VCaP (cell line): ENCODE measurements at regions not wholly inside any gene's neighbourhood (a gene's known extent, or its start where the extent isn't known, plus 50 kb on each side); places are given as distances from the start of the nearest gene placed in this dataset.

Experiments used
- H3K27ac ChIP-seq: fragments of 450-650 bp; 2 replicates; pipeline ENCODE4 v1.5.1; 2017
- TF ChIP-seq, protein P1 (sequence below): fragments of 450-650 bp; conservative IDR thresholded peaks from 2 replicates; pipeline ENCODE4 v1.5.1; 2017; ENCODE audit warnings: mild to moderate bottlenecking, moderate library complexity

DNA sequence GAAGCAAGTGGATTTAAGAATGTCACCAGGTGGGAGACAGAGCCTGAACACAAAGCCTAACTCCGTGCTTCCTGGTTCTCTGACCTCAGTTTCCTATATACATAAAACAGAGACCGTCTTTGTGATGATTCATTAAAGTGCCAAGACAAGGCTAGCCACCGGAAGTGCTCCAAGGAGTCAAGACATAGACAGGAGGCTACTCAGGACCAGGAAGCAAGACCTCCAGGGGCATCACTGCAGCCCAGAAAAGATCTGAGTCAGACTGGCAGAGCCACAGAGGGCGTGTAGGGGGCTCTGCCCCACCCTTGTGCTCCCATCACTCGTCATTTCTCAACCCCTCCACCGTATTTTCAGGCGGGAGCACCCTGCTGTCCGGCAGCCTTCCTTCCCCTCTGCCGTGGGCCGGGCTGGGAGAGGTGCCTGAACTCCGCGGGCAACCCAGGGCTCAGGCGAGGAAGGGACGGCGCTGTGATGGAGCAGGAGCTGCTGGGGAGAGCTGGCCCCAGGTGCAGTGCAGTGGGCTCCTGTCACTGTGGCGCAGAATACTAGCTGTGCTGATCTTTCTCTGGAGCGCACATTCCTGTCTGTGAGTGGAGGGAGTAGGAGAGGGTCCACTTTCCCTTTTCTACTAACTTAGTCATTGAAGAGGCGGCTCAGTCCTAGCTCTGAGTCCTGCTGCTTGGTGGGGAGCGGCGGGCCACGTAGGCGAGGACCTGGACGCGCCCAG lies 134.7 kb upstream of the GPR12 start:
- no peak overlapping the region for H3K27ac ChIP-seq
- TF ChIP-seq, protein P1, sequence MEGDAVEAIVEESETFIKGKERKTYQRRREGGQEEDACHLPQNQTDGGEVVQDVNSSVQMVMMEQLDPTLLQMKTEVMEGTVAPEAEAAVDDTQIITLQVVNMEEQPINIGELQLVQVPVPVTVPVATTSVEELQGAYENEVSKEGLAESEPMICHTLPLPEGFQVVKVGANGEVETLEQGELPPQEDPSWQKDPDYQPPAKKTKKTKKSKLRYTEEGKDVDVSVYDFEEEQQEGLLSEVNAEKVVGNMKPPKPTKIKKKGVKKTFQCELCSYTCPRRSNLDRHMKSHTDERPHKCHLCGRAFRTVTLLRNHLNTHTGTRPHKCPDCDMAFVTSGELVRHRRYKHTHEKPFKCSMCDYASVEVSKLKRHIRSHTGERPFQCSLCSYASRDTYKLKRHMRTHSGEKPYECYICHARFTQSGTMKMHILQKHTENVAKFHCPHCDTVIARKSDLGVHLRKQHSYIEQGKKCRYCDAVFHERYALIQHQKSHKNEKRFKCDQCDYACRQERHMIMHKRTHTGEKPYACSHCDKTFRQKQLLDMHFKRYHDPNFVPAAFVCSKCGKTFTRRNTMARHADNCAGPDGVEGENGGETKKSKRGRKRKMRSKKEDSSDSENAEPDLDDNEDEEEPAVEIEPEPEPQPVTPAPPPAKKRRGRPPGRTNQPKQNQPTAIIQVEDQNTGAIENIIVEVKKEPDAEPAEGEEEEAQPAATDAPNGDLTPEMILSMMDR = no peak

DNA sequence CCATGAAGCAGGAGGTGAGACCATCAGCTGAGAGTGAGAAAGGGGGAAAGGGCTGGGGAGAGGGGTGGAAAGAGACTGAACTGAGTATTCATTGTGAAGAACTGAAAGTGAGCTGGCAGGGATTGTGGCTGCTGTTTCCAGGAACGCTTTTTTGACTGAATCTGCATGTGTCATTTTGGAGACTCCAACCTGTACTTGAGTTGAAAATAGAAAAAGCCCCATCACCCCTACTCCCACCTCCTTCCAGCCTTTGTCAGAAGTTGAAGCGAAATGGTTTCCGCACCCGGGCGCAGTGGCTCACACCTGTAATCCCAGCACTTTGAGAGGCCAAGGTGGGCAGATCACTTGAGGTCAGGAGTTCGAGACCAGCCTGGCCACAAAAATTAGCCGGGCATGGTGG lies 128.0 kb upstream of the GPR12 start:
- TF ChIP-seq, protein P1 = no peak
- no peak overlapping the region for H3K27ac ChIP-seq

DNA sequence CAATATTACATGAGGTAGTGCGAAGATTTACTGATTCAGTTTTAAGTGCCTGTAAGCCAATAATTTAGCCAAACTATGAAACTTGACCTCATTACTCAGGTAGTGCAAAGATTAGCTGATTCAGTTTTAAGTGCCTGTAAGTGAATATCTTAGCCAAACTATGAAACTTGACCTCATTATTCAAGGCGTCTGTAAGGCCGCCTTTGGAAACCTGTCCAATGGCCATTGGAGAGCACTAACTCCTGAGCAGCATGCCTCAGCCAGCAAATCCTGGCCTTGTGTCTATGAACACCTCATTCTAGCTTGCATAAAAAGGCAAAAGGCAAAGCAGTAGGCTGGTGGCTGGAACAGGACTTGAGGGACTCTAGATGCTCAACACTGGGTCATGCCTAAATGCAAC lies 127.0 kb upstream of the GPR12 start:
- TF ChIP-seq, protein P1 = no peak
- no peak overlapping the region for H3K27ac ChIP-seq

DNA sequence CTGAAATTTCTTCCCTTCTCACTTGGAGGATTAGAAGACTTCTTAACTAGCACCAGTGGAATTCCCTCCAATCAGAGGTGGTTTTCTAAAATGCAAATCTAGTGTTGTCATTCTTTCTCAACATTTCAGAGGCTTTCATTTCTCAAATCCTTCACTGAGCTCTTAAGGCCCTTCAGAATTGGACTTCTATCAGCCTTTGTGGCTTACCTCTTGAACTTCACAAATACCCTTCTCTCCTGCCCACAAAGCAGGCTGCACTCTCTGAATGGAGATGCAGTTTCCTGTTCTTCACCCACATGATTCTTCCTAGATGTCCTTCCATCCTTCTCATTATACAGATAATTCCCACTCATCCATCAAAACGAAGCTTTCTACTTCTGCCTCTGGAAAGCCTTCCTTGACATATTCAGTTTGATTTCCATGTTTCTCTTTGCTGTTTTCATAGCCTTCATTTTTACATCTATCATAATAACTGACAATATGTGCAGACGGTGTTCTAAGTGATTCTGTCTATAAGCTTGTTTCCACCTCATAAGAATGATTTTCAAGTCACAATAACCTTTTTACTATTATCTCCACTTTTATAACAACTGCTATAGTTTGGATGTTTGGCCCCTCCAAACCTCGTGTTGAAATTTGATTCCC lies 123.1 kb upstream of the GPR12 start:
- TF ChIP-seq, protein P1 = no peak
- no peak overlapping the region for H3K27ac ChIP-seq

DNA sequence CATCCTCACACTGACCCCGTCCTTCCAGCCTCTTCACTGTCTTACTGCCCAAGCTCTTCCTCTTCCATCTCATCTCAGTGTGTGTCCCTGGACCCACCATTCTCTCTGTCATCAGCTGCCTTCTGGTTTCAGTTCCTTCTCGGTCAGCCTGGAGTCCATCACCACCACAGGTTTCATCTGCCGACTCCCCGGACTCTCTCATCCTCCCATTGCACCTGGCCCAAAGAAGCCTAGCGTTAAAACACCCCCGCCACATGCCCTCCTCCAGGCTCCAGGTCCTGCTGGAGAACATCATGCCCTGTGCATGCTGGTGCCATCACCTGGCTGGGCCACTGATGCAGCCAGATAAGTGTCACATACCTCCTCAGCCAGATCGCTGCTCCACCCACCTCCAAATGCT lies 122.1 kb upstream of the GPR12 start:
- H3K27ac ChIP-seq = no peak overlapping the region
- TF ChIP-seq, protein P1 = no peak

DNA sequence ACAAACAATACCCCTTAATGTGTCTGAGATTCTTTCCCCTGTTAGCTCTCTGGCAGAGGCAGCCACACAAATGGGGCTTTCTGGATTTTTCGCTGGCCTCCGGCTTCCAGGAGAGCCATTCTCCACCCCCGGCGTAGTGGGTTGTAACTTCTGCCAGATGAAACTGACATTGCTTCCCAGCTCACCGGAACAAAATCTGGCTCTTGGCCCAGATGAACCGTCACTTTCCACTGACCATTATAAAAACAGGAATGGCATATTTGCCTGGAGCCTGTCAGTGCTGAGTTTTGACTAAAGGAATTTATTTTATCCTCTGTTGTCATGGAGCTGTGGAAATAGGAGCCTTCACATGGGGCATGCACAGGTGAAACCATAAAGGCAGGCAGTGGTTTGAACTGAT lies 120.6 kb upstream of the GPR12 start:
- TF ChIP-seq, protein P1 = no peak
- peak overlapping the region; percentile 50 for H3K27ac ChIP-seq

DNA sequence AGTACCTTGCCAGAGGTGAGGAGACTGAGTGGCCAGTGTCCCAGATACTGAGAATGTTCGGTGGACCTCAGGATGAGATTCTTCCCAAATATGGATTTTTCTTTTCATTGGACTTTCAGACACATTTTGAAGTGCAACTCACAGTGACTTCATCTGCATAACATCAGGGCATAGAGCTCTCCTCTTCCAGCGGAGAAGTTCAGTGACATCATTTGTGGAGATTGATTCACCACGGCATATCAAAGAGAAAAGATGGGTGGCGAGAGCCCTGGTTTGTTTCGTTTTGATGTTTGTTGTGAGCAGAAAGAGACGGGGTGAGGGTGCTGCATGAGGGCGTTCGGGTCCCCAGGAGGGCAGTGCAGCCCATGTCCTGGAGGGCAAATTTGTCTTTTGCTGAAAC lies 120.1 kb upstream of the GPR12 start:
- TF ChIP-seq, protein P1 = no peak
- H3K27ac ChIP-seq = peak overlapping the region; percentile 50
